ENCODE measurements at regions not wholly inside any gene's neighbourhood (a gene's known extent, or its start where the extent isn't known, plus 50 kb on each side); places are given as distances from the start of the nearest gene placed in this dataset.

GRCh38 chr9:89780959-89781358 lies 176.1 kb downstream of the GADD45G start:
- 50 to 54% methylated on average over 4 of the region's 4 CpGs for WGBS, 2 donors
- Histone ChIP-seq H3K27me3 (no peaks in the 10 kb centered on the region), H3K27ac (no peak overlapping the region), H3K4me1 (no peaks in the 10 kb centered on the region), H3K36me3 (ENCODE audit: low read depth, missing control alignments) (no peaks in the 10 kb centered on the region), H3K4me3 (no peak overlapping the region), H3K9me3 (no peaks in the 10 kb centered on the region)
- intact Hi-C loops (cut with DNase I; ENCODE audit: low total_unique reads), result no loop called here
- TF ChIP-seq POLR2A (IDR thresholded peaks at IDR 0.05) (no peak), CTCF (IDR thresholded peaks at IDR 0.05) (no peak)
- DNase-seq, result no peak

GRCh38 chr9:89781838-89782540 lies 177.2 kb downstream of the GADD45G start:
- no peaks in the 10 kb centered on the region for H3K4me1 ChIP-seq
- H3K4me3 ChIP-seq, result no peak overlapping the region
- WGBS, 2 donors, result 82 to 91% methylated on average over 5 of the region's 5 CpGs
- H3K27ac ChIP-seq, result no peak overlapping the region
- H3K36me3 ChIP-seq (ENCODE audit: low read depth, missing control alignments), result no peaks in the 10 kb centered on the region
- no peak for DNase-seq
- H3K27me3 ChIP-seq, result no peaks in the 10 kb centered on the region
- no peaks in the 10 kb centered on the region for H3K9me3 ChIP-seq
- TF ChIP-seq CTCF (IDR thresholded peaks at IDR 0.05), result no peak
- TF ChIP-seq POLR2A (IDR thresholded peaks at IDR 0.05), result no peak
- intact Hi-C loops (cut with DNase I; ENCODE audit: low total_unique reads), result no loop called here

GRCh38 chr9:89786655-89787054 lies 181.8 kb downstream of the GADD45G start:
- H3K4me1 ChIP-seq, result no peaks in the 10 kb centered on the region
- H3K36me3 ChIP-seq (ENCODE audit: low read depth, missing control alignments), result no peaks in the 10 kb centered on the region
- no peak overlapping the region for H3K4me3 ChIP-seq
- no peaks in the 10 kb centered on the region for H3K9me3 ChIP-seq
- no peak overlapping the region for H3K27ac ChIP-seq
- no peaks in the 10 kb centered on the region for H3K27me3 ChIP-seq
- no peak for DNase-seq
- 25 to 47% methylated on average over 1 of the region's 1 CpG for WGBS, 2 donors
- intact Hi-C loops (cut with DNase I; ENCODE audit: low total_unique reads), result no loop called here
- no peak for TF ChIP-seq POLR2A (IDR thresholded peaks at IDR 0.05)

- no peaks in the 10 kb centered on the region for H3K9me3 ChIP-seq
- no peak for DNase-seq
- intact Hi-C loops (cut with DNase I; ENCODE audit: low total_unique reads), result no loop called here
- H3K4me3 ChIP-seq, result no peak overlapping the region
- no peaks in the 10 kb centered on the region for H3K27me3 ChIP-seq
- no peak for TF ChIP-seq CTCF (IDR thresholded peaks at IDR 0.05)
- no peak for TF ChIP-seq POLR2A (IDR thresholded peaks at IDR 0.05)
- no peaks in the 10 kb centered on the region for H3K36me3 ChIP-seq (ENCODE audit: low read depth, missing control alignments)
- H3K4me1 ChIP-seq, result no peaks in the 10 kb centered on the region
- H3K27ac ChIP-seq, result no peak overlapping the region
These were observed 182.8 kb downstream of the GADD45G start for GRCh38 chr9:89787595-89787994.

GRCh38 chr9:89788434-89788833 lies 183.6 kb downstream of the GADD45G start:
- no peak overlapping the region for H3K4me3 ChIP-seq

More at GRCh38 chr9:89788434-89788833, 183.6 kb downstream of the GADD45G start:
- H3K27me3 ChIP-seq, result no peaks in the 10 kb centered on the region
- TF ChIP-seq CTCF (IDR thresholded peaks at IDR 0.05), result no peak
- TF ChIP-seq POLR2A (IDR thresholded peaks at IDR 0.05), result no peak
- no peaks in the 10 kb centered on the region for H3K4me1 ChIP-seq
- H3K36me3 ChIP-seq (ENCODE audit: low read depth, missing control alignments), result no peaks in the 10 kb centered on the region
- DNase-seq, result no peak
- intact Hi-C loops (cut with DNase I; ENCODE audit: low total_unique reads), result no loop called here
- no peaks in the 10 kb centered on the region for H3K9me3 ChIP-seq
- no peak overlapping the region for H3K27ac ChIP-seq

Measured in testis (tissue), 2 donors.